Lung (tissue), 11 donors: ENCODE measurements at regions not wholly inside any gene's neighbourhood (a gene's known extent, or its start where the extent isn't known, plus 50 kb on each side); places are given as distances from the start of the nearest gene placed in this dataset.

ENCODE experiments used
- ATAC-seq: fragments of 200-7000 bp; cut with Tn5 transposase; one replicate; pipeline ENCODE4 v1.9.1; 2020; ENCODE audit warnings: moderate number of reproducible peaks; ENCODE audit not compliant: insufficient read depth, low FRiP score
- DNase-seq, 3 donors: peaks; one replicate each; pipeline ENCODE4 v3.0.0-alpha.2; 2013 to 2017
- H3K27ac ChIP-seq, 2 donors: one replicate each; pipeline ENCODE4 v1.5.1; 2013; ENCODE audit warnings: mild to moderate bottlenecking in 2 of 2, moderate library complexity in 2 of 2, control low read depth in 1 of 2, inconsistent platforms in 1 of 2, low read depth in 1 of 2, low read length in 1 of 2
- H3K27me3 ChIP-seq, 3 donors: one replicate each; pipeline ENCODE4 v1.5.1; 2013; ENCODE audit warnings: low read length in 2 of 3; ENCODE audit not compliant: control insufficient read depth in 3 of 3, insufficient read depth in 3 of 3
- H3K36me3 ChIP-seq, 4 donors: one replicate each; pipeline ENCODE4 v1.5.1; 2013; ENCODE audit warnings: low read length in 4 of 4, mild to moderate bottlenecking in 1 of 4, moderate library complexity in 1 of 4; ENCODE audit not compliant: control insufficient read depth in 4 of 4, insufficient read depth in 4 of 4
- H3K4me1 ChIP-seq, 5 donors: one replicate each; pipeline ENCODE4 v1.5.1; 2013; ENCODE audit warnings: low read length in 5 of 5, mild to moderate bottlenecking in 2 of 5, moderate library complexity in 1 of 5; ENCODE audit not compliant: control insufficient read depth in 5 of 5, insufficient read depth in 5 of 5
- H3K4me3 ChIP-seq: one replicate; pipeline ENCODE4 v1.5.1; 2013; ENCODE audit warnings: mild to moderate bottlenecking, control low read depth, moderate library complexity
- H3K9ac ChIP-seq, 2 donors: one replicate each; pipeline ENCODE4 v1.5.1; 2013; ENCODE audit warnings: low read length in 2 of 2, control low read depth in 1 of 2; ENCODE audit not compliant: insufficient read depth in 1 of 2
- H3K9me3 ChIP-seq, 4 donors: one replicate each; pipeline ENCODE4 v1.5.1; 2013; ENCODE audit warnings: low read length in 3 of 4, mild to moderate bottlenecking in 1 of 4, moderate library complexity in 1 of 4; ENCODE audit not compliant: control insufficient read depth in 4 of 4, insufficient read depth in 3 of 4
- CTCF ChIP-seq: IDR thresholded peaks from 2 replicates; pipeline ENCODE4 v1.5.1; 2012; ENCODE audit warnings: mild to moderate bottlenecking; ENCODE audit errors: control extremely low read depth, extremely low read depth
- WGBS, 2 donors: extraction: QIAGEN DNeasy Blood & Tissue Kit; methylation state at CpG; one replicate each; pipeline ENCODE4 v1.1.7; 2013; 5-methylcytosine and 5-hydroxymethylcytosine counted together
- donor health status: control.
- donor health status: control.
- donor health status: Bipolar disorder and iron deficiency.
- donor health status: healthy.
- donor health status: DM: yes; HTN: yes; CAD: no.

GRCh38 chr1:201593200-201593921, 54.4 kb downstream of the NAV1 start:
- 38 to 62% methylated on average over 7 of the region's 7 CpGs for WGBS, 2 donors
- Histone ChIP-seq H3K4me1 (peaks cover 0 to 37% (median 7%) of the 10 kb centered on the region in 5 donors), H3K9ac (no peak overlapping the region), H3K27me3 (no peaks in the 10 kb centered on the region), H3K36me3 (peaks cover 0 to 3% (median 0%) of the 10 kb centered on the region in 4 donors), H3K4me3 (no peak overlapping the region), H3K9me3 (no peaks in the 10 kb centered on the region), H3K27ac (no peak overlapping the region)
- ATAC-seq, result peak; percentile 24
- DNase-seq, result peak in 2 of 3 donors; percentile 31 to 65
- TF ChIP-seq CTCF, result no peak

- DNase-seq, result peak; percentile 60 to 62 (median 62)
- no peaks in the 10 kb centered on the region for H3K9me3 ChIP-seq
- no peak for TF ChIP-seq CTCF
These were observed 55.8 kb downstream of the NAV1 start for GRCh38 chr1:201594575-201595245.

GRCh38 chr1:201595381-201595780, 56.5 kb downstream of the NAV1 start:
- no peak for TF ChIP-seq CTCF
- Histone ChIP-seq H3K36me3 (peaks cover 0 to 3% (median 0%) of the 10 kb centered on the region in 4 donors), H3K9me3 (no peaks in the 10 kb centered on the region), H3K4me3 (no peak overlapping the region), H3K9ac (no peak overlapping the region), H3K27ac (no peak overlapping the region), H3K4me1 (peaks cover 0 to 48% (median 7%) of the 10 kb centered on the region in 5 donors), H3K27me3 (no peaks in the 10 kb centered on the region)
- WGBS, 2 donors, result 76 to 89% methylated on average over 4 of the region's 4 CpGs
- ATAC-seq, result no peak
- no peak for DNase-seq

More at GRCh38 chr1:201594575-201595245, 55.8 kb downstream of the NAV1 start:
- no peak overlapping the region for H3K4me3 ChIP-seq
- H3K36me3 ChIP-seq, result peaks cover 0 to 3% (median 0%) of the 10 kb centered on the region in 4 donors
- H3K4me1 ChIP-seq, result peaks cover 0 to 48% (median 7%) of the 10 kb centered on the region in 5 donors
- H3K27ac ChIP-seq, result peak overlapping the region in 1 of 2 donors; percentile 20
- WGBS, 2 donors, result 62 to 64% methylated on average over 9 of the region's 9 CpGs
- H3K27me3 ChIP-seq, result no peaks in the 10 kb centered on the region
- ATAC-seq, result no peak
- H3K9ac ChIP-seq, result no peak overlapping the region
